ENCODE measurements at regions not wholly inside any gene's neighbourhood (a gene's known extent, or its start where the extent isn't known, plus 50 kb on each side); places are given as distances from the start of the nearest gene placed in this dataset.
"Not testable (repeated sequence)": the region's sequence is repeated elsewhere in the genome, so short reads cannot be mapped to it uniquely, and the experiment has no call there.

DNA sequence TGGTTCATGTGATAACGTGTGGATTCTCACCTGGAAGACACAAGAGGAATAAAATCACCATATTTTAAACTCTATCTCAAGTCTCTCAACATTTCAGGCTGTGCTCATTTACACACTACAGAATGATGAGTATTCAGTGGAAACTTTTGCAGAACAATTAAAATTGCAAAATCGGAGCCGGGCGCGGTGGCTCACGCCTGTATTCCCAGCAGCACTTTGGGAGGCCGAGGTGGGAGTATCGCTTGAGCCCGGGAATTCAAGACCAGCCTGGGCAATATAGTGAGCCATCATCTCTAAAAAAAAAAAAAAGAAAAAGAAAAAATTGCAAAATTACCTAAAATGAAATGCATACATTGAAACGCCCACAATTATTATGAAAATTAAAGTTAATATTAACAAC is 825.9 kb downstream of the KCNJ18 start:
- no peaks in the 10 kb centered on the region for H3K36me3 ChIP-seq (replicated peaks in 1 of 2; ENCODE audit: control insufficient read depth in 1 of 2, insufficient read depth in 2 of 2, low read length in 2 of 2)
- no peak overlapping the region for H3K9ac ChIP-seq (ENCODE audit: insufficient read depth, low read length, poor library complexity, severe bottlenecking)
- DNase-seq: no peak
- no peak overlapping the region for H3K27ac Mint-ChIP-seq
- TF ChIP-seq, protein P1, sequence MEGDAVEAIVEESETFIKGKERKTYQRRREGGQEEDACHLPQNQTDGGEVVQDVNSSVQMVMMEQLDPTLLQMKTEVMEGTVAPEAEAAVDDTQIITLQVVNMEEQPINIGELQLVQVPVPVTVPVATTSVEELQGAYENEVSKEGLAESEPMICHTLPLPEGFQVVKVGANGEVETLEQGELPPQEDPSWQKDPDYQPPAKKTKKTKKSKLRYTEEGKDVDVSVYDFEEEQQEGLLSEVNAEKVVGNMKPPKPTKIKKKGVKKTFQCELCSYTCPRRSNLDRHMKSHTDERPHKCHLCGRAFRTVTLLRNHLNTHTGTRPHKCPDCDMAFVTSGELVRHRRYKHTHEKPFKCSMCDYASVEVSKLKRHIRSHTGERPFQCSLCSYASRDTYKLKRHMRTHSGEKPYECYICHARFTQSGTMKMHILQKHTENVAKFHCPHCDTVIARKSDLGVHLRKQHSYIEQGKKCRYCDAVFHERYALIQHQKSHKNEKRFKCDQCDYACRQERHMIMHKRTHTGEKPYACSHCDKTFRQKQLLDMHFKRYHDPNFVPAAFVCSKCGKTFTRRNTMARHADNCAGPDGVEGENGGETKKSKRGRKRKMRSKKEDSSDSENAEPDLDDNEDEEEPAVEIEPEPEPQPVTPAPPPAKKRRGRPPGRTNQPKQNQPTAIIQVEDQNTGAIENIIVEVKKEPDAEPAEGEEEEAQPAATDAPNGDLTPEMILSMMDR (IDR thresholded peaks at IDR 0.05): no peak
- H4K20me1 ChIP-seq (ENCODE audit: insufficient read depth, low read length): no peaks in the 10 kb centered on the region
- H3K9me3 ChIP-seq (replicated peaks in 1 of 2; ENCODE audit: control insufficient read depth in 1 of 2, insufficient read depth in 1 of 2, low read length in 2 of 2): peaks cover 39 to 41% of the 10 kb centered on the region in 2 donors
- H3K4me1 Mint-ChIP-seq: no peaks in the 10 kb centered on the region
- H3K79me2 ChIP-seq (ENCODE audit: insufficient read depth, low read length): no peaks in the 10 kb centered on the region
- no peak overlapping the region for H3K4me3 ChIP-seq (replicated peaks in 1 of 3; ENCODE audit: low read depth in 2 of 3, low read length in 3 of 3)
- H2AFZ ChIP-seq (ENCODE audit: insufficient read depth, low read depth, low read length, poor library complexity, severe bottlenecking): no peak overlapping the region
- H3K36me3 Mint-ChIP-seq: no peaks in the 10 kb centered on the region
- no peak overlapping the region for H3K4me2 ChIP-seq (replicated peaks; ENCODE audit: extremely low read depth, low read length, poor library complexity, severe bottlenecking)
- no peaks in the 10 kb centered on the region for H3K27me3 ChIP-seq (ENCODE audit: control insufficient read depth in 2 of 2, insufficient read depth in 2 of 2, low read length in 2 of 2)
- 91% methylated on average over 6 of the region's 10 CpGs for WGBS (ENCODE audit: insufficient coverage)
- H3K9me3 Mint-ChIP-seq: peaks cover 19 to 51% (median 34%) of the 10 kb centered on the region in 7 donors
- H3K27me3 Mint-ChIP-seq (ENCODE audit: low read depth in 3 of 3): peaks cover 0 to 2% (median 0%) of the 10 kb centered on the region in 3 donors
- H3K4me3 Mint-ChIP-seq: no peak overlapping the region
- no peak overlapping the region for H3K27ac ChIP-seq (ENCODE audit: low read depth in 1 of 2, low read length in 2 of 2)
- no peaks in the 10 kb centered on the region for H3K4me1 ChIP-seq (ENCODE audit: control insufficient read depth in 1 of 2, insufficient read depth in 2 of 2, low read length in 2 of 2)
- intact Hi-C loops (cut with micrococcal nuclease): no loop called here

DNA sequence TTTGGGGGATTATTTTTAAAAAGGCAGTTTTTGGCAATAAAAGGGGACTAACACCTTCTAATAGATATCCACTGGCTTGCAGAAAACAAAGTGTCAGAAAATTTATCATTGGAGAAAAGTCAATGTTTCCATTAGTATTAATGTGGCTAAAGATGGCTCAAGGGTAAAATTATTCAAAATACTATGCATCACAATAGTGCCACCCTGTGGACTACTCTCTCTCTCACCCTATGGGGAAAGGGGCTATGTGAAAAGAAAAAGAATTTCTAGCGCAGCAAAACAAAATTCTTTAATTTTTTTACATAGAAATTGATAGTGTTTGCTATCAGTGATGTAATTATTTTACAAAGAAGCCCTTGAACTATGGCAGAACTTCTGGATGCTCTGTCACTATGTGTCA is 856.5 kb downstream of the KCNJ18 start:
- H2AFZ ChIP-seq (ENCODE audit: insufficient read depth, low read depth, low read length, poor library complexity, severe bottlenecking); H3K4me3 Mint-ChIP-seq; H3K27ac ChIP-seq (ENCODE audit: low read depth in 1 of 2, low read length in 2 of 2); H3K9ac ChIP-seq (ENCODE audit: insufficient read depth, low read length, poor library complexity, severe bottlenecking); H3K27ac Mint-ChIP-seq; H3K79me2 ChIP-seq (ENCODE audit: insufficient read depth, low read length); H3K36me3 Mint-ChIP-seq; H4K20me1 ChIP-seq (ENCODE audit: insufficient read depth, low read length); H3K4me1 Mint-ChIP-seq; H3K4me3 ChIP-seq (replicated peaks in 1 of 3; ENCODE audit: low read depth in 2 of 3, low read length in 3 of 3); DNase-seq; H3K36me3 ChIP-seq (replicated peaks in 1 of 2; ENCODE audit: control insufficient read depth in 1 of 2, insufficient read depth in 2 of 2, low read length in 2 of 2); H3K4me2 ChIP-seq (replicated peaks; ENCODE audit: extremely low read depth, low read length, poor library complexity, severe bottlenecking); H3K27me3 ChIP-seq (ENCODE audit: control insufficient read depth in 2 of 2, insufficient read depth in 2 of 2, low read length in 2 of 2); H3K27me3 Mint-ChIP-seq (ENCODE audit: low read depth in 3 of 3); H3K4me1 ChIP-seq (ENCODE audit: control insufficient read depth in 1 of 2, insufficient read depth in 2 of 2, low read length in 2 of 2); intact Hi-C loops (cut with micrococcal nuclease); H3K9me3 ChIP-seq (replicated peaks in 1 of 2; ENCODE audit: control insufficient read depth in 1 of 2, insufficient read depth in 1 of 2, low read length in 2 of 2): not testable (repeated sequence)
- H3K9me3 Mint-ChIP-seq: peaks cover 0 to 11% (median 8%) of the 10 kb centered on the region in 7 donors
- WGBS (ENCODE audit: insufficient coverage): no CpG with 5 or more reads among the region's 1 CpG

DNA sequence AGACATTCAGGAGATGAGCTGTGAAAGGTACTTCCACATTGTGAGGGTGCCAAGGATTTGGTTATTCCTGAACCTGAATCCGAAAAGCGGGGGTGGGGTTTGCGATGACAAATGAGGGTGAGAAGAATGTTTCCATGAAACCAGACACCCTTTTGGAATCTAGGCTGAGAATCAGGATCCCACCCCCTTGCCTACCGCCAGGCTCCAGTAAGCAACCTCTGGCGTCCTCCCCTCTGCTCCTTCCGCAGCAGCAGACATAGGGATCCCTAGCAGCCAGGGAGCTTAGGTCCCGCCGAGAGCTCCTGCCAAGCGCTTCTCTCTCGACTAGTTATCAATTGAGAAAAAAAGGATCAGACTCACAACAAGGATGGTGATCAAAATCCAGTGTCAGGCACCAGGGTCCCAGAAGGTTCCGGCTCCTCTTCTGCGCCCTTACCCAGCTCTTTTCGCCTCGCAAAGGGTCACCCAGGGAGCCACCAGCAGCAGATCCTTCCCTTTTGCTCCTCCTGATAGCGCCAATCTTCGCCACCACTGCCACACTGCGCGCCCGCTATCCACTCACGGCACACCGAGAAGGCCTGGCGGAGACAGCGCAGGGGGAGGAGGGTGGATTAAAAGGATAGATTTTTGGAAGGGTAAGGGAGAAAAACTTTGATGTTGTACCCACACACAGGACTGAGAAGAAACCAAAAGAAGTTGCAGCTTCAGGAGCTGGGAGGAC is 859.5 kb downstream of the KCNJ18 start:
- peaks cover 0 to 13% (median 8%) of the 10 kb centered on the region in 7 donors for H3K9me3 Mint-ChIP-seq
- H3K4me3 Mint-ChIP-seq; H2AFZ ChIP-seq (ENCODE audit: insufficient read depth, low read depth, low read length, poor library complexity, severe bottlenecking); H3K27ac ChIP-seq (ENCODE audit: low read depth in 1 of 2, low read length in 2 of 2); H3K27me3 ChIP-seq (ENCODE audit: control insufficient read depth in 2 of 2, insufficient read depth in 2 of 2, low read length in 2 of 2); H3K4me1 ChIP-seq (ENCODE audit: control insufficient read depth in 1 of 2, insufficient read depth in 2 of 2, low read length in 2 of 2); H3K36me3 Mint-ChIP-seq; H3K4me1 Mint-ChIP-seq; DNase-seq; H3K36me3 ChIP-seq (replicated peaks in 1 of 2; ENCODE audit: control insufficient read depth in 1 of 2, insufficient read depth in 2 of 2, low read length in 2 of 2); H3K4me3 ChIP-seq (replicated peaks in 1 of 3; ENCODE audit: low read depth in 2 of 3, low read length in 3 of 3); intact Hi-C loops (cut with micrococcal nuclease); H3K4me2 ChIP-seq (replicated peaks; ENCODE audit: extremely low read depth, low read length, poor library complexity, severe bottlenecking); H3K79me2 ChIP-seq (ENCODE audit: insufficient read depth, low read length); H3K27ac Mint-ChIP-seq; H3K9ac ChIP-seq (ENCODE audit: insufficient read depth, low read length, poor library complexity, severe bottlenecking); H3K27me3 Mint-ChIP-seq (ENCODE audit: low read depth in 3 of 3); H3K9me3 ChIP-seq (replicated peaks in 1 of 2; ENCODE audit: control insufficient read depth in 1 of 2, insufficient read depth in 1 of 2, low read length in 2 of 2); H4K20me1 ChIP-seq (ENCODE audit: insufficient read depth, low read length): not testable (repeated sequence)
- 67% methylated on average over 12 of the region's 23 CpGs for WGBS (ENCODE audit: insufficient coverage)

Data from CD14-positive monocyte (primary cell).